ENCODE measurements at regions not wholly inside any gene's neighbourhood (a gene's known extent, or its start where the extent isn't known, plus 50 kb on each side); places are given as distances from the start of the nearest gene placed in this dataset.

- no peak overlapping the region for H3K9ac ChIP-seq (ENCODE audit: extremely low read depth, insufficient read length, low read length)
- no peak overlapping the region for H3K56ac ChIP-seq (ENCODE audit: insufficient read length, low read depth, low read length)
- H3K18ac ChIP-seq (ENCODE audit: insufficient read length, low read depth, low read length) = no peak overlapping the region
- no peaks in the 10 kb centered on the region for H3K36me3 Mint-ChIP-seq (ENCODE audit: insufficient read depth in 1 of 3, low read depth in 3 of 3)
- no CpG with 5 or more reads among the region's 1 CpG for WGBS (ENCODE audit: extremely low coverage, insufficient read length, low lambda C conversion rate)
- H3K9me3 ChIP-seq (ENCODE audit: control insufficient read depth, low read depth, low read length) = no peaks in the 10 kb centered on the region
- H4K20me1 ChIP-seq (ENCODE audit: control insufficient read depth, insufficient read depth, insufficient read length) = no peaks in the 10 kb centered on the region
- H4K5ac ChIP-seq (ENCODE audit: insufficient read length, low read depth, low read length) = no peak overlapping the region
- H3K23me2 ChIP-seq (ENCODE audit: insufficient read length, low read depth, low read length, poor library complexity, severe bottlenecking) = no peaks in the 10 kb centered on the region
- no peak overlapping the region for H3K4ac ChIP-seq (ENCODE audit: low read depth, low read length)
- no peaks in the 10 kb centered on the region for H3K4me1 ChIP-seq (ENCODE audit: insufficient read depth, low read length)
- no peak overlapping the region for H3K4me2 ChIP-seq (ENCODE audit: insufficient read depth, insufficient read length, low read length)
- H2BK12ac ChIP-seq (ENCODE audit: insufficient read length, low read depth, low read length) = no peak overlapping the region
- H3K79me2 ChIP-seq (ENCODE audit: insufficient read depth, low read length) = no peaks in the 10 kb centered on the region
- no peak overlapping the region for H2BK20ac ChIP-seq (ENCODE audit: low read depth, low read length, poor library complexity, severe bottlenecking)
- no peak overlapping the region for H3K27ac Mint-ChIP-seq
- H2BK120ac ChIP-seq (ENCODE audit: low read depth, low read length, poor library complexity, severe bottlenecking) = no peak overlapping the region
- no peak overlapping the region for H3K23ac ChIP-seq (ENCODE audit: insufficient read length, low read depth, low read length)
- H3K27me3 ChIP-seq (ENCODE audit: insufficient read depth, low read length) = no peaks in the 10 kb centered on the region
- H3K9me3 Mint-ChIP-seq = no peaks in the 10 kb centered on the region
- H3K14ac ChIP-seq (ENCODE audit: insufficient read depth, low read length) = no peak overlapping the region
- H2BK15ac ChIP-seq (ENCODE audit: low read depth, low read length) = no peak overlapping the region
- H3T11ph ChIP-seq (ENCODE audit: low read length) = no peak overlapping the region
- no peak overlapping the region for H2AFZ ChIP-seq (ENCODE audit: low read length)
- H3K4me1 Mint-ChIP-seq = peaks cover 5 to 6% of the 10 kb centered on the region in 2 experiments; a peak in 3 of 4 replicates
- no peak overlapping the region for H2AK5ac ChIP-seq (ENCODE audit: insufficient read length, low read length)
- no peak for DNase-seq
- H4K8ac ChIP-seq (replicated peaks; ENCODE audit: insufficient read length, low read depth, low read length) = no peak overlapping the region
- no peak overlapping the region for H4K91ac ChIP-seq (ENCODE audit: insufficient read length, low read depth, low read length)
- H3K4me3 Mint-ChIP-seq = no peak overlapping the region
- H2BK5ac ChIP-seq (ENCODE audit: insufficient read length, low read length) = no peak overlapping the region
- no peaks in the 10 kb centered on the region for H3K27me3 Mint-ChIP-seq (ENCODE audit: low read depth)
- no peak overlapping the region for H3K27ac ChIP-seq (ENCODE audit: insufficient read length, low read depth, low read length)
- TF ChIP-seq CTCF (conservative IDR thresholded peaks at IDR 0.05) = no peak
- no peaks in the 10 kb centered on the region for H3K79me1 ChIP-seq (ENCODE audit: insufficient read depth, low read depth, low read length, poor library complexity, severe bottlenecking)
These were observed 285.5 kb upstream of the PCDH10 start for GRCh38 chr4:132863619-132864018.
